Breast epithelium (tissue), 4 donors: ENCODE measurements at regions not wholly inside any gene's neighbourhood (a gene's known extent, or its start where the extent isn't known, plus 50 kb on each side); places are given as distances from the start of the nearest gene placed in this dataset.

ENCODE experiments used
- DNase-seq, 2 donors: peaks; one replicate each; pipeline ENCODE4 v3.0.0-alpha.2; 2019; ENCODE audit warnings: low spot score in 2 of 2
- H3K27ac ChIP-seq, 2 donors: fragments of 200-600 bp; sonication (generic) in 1 of 2; one replicate each; pipeline ENCODE4 v1.5.1; 2016 to 2019; ENCODE audit warnings: mild to moderate bottlenecking in 1 of 2
- H3K27me3 ChIP-seq, 2 donors: fragments of 200-600 bp; sonication (generic) in 1 of 2; one replicate each; pipeline versions ENCODE4 v1.5.1 to v1.6.0; 2017 to 2019; ENCODE audit warnings: control low read depth in 1 of 2, mild to moderate bottlenecking in 1 of 2
- H3K36me3 ChIP-seq: fragments of 200-600 bp; one replicate; pipeline ENCODE4 v1.5.1; 2019
- H3K4me1 ChIP-seq, 2 donors: fragments of 200-600 bp; sonication (generic); one replicate each; pipeline ENCODE4 v1.5.1; 2016 to 2019; ENCODE audit warnings: control low read depth in 1 of 2
- H3K4me3 ChIP-seq, 3 donors: fragments of 200-600 bp; sonication (generic); 1 replicate in 2 of 3; 2 replicates in 1 of 3; pipeline ENCODE4 v1.5.1; 2016 to 2019; ENCODE audit warnings: mild to moderate bottlenecking in 3 of 3, moderate library complexity in 2 of 3
- H3K9me3 ChIP-seq, 2 donors: fragments of 200-600 bp; sonication (generic) in 1 of 2; one replicate each; pipeline ENCODE4 v1.5.1; 2016 to 2019; ENCODE audit warnings: control low read depth in 1 of 2
- CTCF ChIP-seq, 3 donors: fragments of 450-650 bp; IDR thresholded peaks; one replicate each; pipeline ENCODE4 v1.5.1; 2016 to 2017; ENCODE audit warnings: antibody characterized with exemption in 3 of 3, mild to moderate bottlenecking in 3 of 3, moderate library complexity in 3 of 3
- POLR2A ChIP-seq: fragments of 450-650 bp; IDR thresholded peaks from one replicate; pipeline ENCODE4 v1.6.1; 2016; ENCODE audit warnings: antibody characterized with exemption, mild to moderate bottlenecking, moderate library complexity
- POLR2AphosphoS5 ChIP-seq, 3 donors: sonication (generic); formaldehyde crosslinking; IDR thresholded peaks; one replicate each; pipeline ENCODE4 v1.6.1; 2017; ENCODE audit warnings: antibody characterized with exemption in 3 of 3
- intact Hi-C: fragments of 100-400 bp; cut with DNase I; formaldehyde crosslinking; loops from one replicate; pipeline ENCODE4 v1.15.1; 2023; ENCODE audit warnings: low total_unique reads

GRCh38 chr11:22076271-22076930 is 116.5 kb upstream of the ANO5 start:
- Histone ChIP-seq H3K27ac (no peak overlapping the region), H3K36me3 (no peaks in the 10 kb centered on the region), H3K4me3 (no peak overlapping the region), H3K4me1 (no peaks in the 10 kb centered on the region), H3K9me3 (no peaks in the 10 kb centered on the region), H3K27me3 (no peaks in the 10 kb centered on the region)
- TF ChIP-seq POLR2AphosphoS5 (IDR thresholded peaks at IDR 0.05), result no peak
- TF ChIP-seq POLR2A, result no peak
- TF ChIP-seq CTCF (IDR thresholded peaks at IDR 0.05), result no peak
- no peak for DNase-seq
- intact Hi-C loops, result no loop called here

GRCh38 chr11:22078063-22078462 is 114.8 kb upstream of the ANO5 start:
- Histone ChIP-seq H3K4me1 (no peaks in the 10 kb centered on the region), H3K4me3 (no peak overlapping the region), H3K36me3 (no peaks in the 10 kb centered on the region), H3K27ac (no peak overlapping the region), H3K27me3 (no peaks in the 10 kb centered on the region), H3K9me3 (no peaks in the 10 kb centered on the region)
- DNase-seq, result no peak
- TF ChIP-seq CTCF (IDR thresholded peaks at IDR 0.05) (no peak), POLR2AphosphoS5 (IDR thresholded peaks at IDR 0.05) (no peak), POLR2A (no peak)
- intact Hi-C loops, result no loop called here

GRCh38 chr11:22079133-22079872 is 113.6 kb upstream of the ANO5 start:
- no peak overlapping the region for H3K4me3 ChIP-seq
- TF ChIP-seq POLR2A (no peak), POLR2AphosphoS5 (IDR thresholded peaks at IDR 0.05) (no peak), CTCF (IDR thresholded peaks at IDR 0.05) (no peak)
- no peaks in the 10 kb centered on the region for H3K27me3 ChIP-seq
- H3K9me3 ChIP-seq, result no peaks in the 10 kb centered on the region
- no peak overlapping the region for H3K27ac ChIP-seq
- DNase-seq, result no peak
- H3K36me3 ChIP-seq, result no peaks in the 10 kb centered on the region
- no peaks in the 10 kb centered on the region for H3K4me1 ChIP-seq
- intact Hi-C loops, result no loop called here

GRCh38 chr11:22082178-22082577 is 110.7 kb upstream of the ANO5 start:
- no peak overlapping the region for H3K27ac ChIP-seq
- no peaks in the 10 kb centered on the region for H3K9me3 ChIP-seq
- no peak overlapping the region for H3K4me3 ChIP-seq
- DNase-seq, result no peak
- intact Hi-C loops, result no loop called here
- no peaks in the 10 kb centered on the region for H3K36me3 ChIP-seq
- TF ChIP-seq POLR2AphosphoS5 (IDR thresholded peaks at IDR 0.05), result no peak
- no peak for TF ChIP-seq CTCF (IDR thresholded peaks at IDR 0.05)
- no peak for TF ChIP-seq POLR2A
- H3K4me1 ChIP-seq, result no peaks in the 10 kb centered on the region
- no peaks in the 10 kb centered on the region for H3K27me3 ChIP-seq

- DNase-seq, result no peak
- Histone ChIP-seq H3K4me3 (no peak overlapping the region), H3K9me3 (no peaks in the 10 kb centered on the region), H3K27me3 (no peaks in the 10 kb centered on the region), H3K4me1 (no peaks in the 10 kb centered on the region), H3K36me3 (no peaks in the 10 kb centered on the region), H3K27ac (no peak overlapping the region)
- TF ChIP-seq POLR2AphosphoS5 (IDR thresholded peaks at IDR 0.05), result no peak
- TF ChIP-seq CTCF (IDR thresholded peaks at IDR 0.05), result no peak
- TF ChIP-seq POLR2A, result no peak
- intact Hi-C loops, result no loop called here
Observed at GRCh38 chr11:22082788-22083187, 110.1 kb upstream of the ANO5 start.
